Effector memory CD8-positive, alpha-beta T cell (primary cell): ENCODE measurements at regions not wholly inside any gene's neighbourhood (a gene's known extent, or its start where the extent isn't known, plus 50 kb on each side); places are given as distances from the start of the nearest gene placed in this dataset.
"Not testable (repeated sequence)": the region's sequence is repeated elsewhere in the genome, so short reads cannot be mapped to it uniquely, and the experiment has no call there.

Experiments used
- ATAC-seq: fragments of 150-1000 bp; cut with Tn5 transposase; replicated peaks from 2 replicates; pipeline ENCODE4 v1.10.0; 2021; ENCODE audit warnings: mild to moderate bottlenecking, moderate library complexity
- DNase-seq, 3 experiments: peaks; one replicate each; pipeline ENCODE4 v3.0.0; 2021
- H3K27ac Mint-ChIP-seq, 2 donors: one replicate each; pipeline ENCODE4 v1.8.0; 2022; ENCODE audit warnings: mild to moderate bottlenecking in 2 of 2, mixed read lengths in 2 of 2, moderate library complexity in 2 of 2
- H3K27me3 Mint-ChIP-seq, 2 donors: one replicate each; pipeline ENCODE4 v1.8.0; 2022; ENCODE audit warnings: mixed read lengths in 2 of 2
- H3K36me3 Mint-ChIP-seq: one replicate; pipeline ENCODE4 v1.8.0; 2022; ENCODE audit warnings: mild to moderate bottlenecking, moderate library complexity, mixed read lengths; ENCODE audit not compliant: insufficient read depth
- H3K4me1 Mint-ChIP-seq, 2 donors: one replicate each; pipeline ENCODE4 v1.8.0; 2022; ENCODE audit warnings: low read depth in 2 of 2, mixed read lengths in 2 of 2
- H3K4me3 Mint-ChIP-seq, 2 donors: one replicate each; pipeline ENCODE4 v1.8.0; 2022; ENCODE audit warnings: mild to moderate bottlenecking in 2 of 2, mixed read lengths in 2 of 2, moderate library complexity in 2 of 2
- H3K9me3 Mint-ChIP-seq, 2 donors: one replicate each; pipeline ENCODE4 v1.8.0; 2022; ENCODE audit warnings: mixed read lengths in 2 of 2

- ATAC-seq (no peak), DNase-seq (no peak)
- no peak overlapping the region for H3K4me3 Mint-ChIP-seq
- H3K9me3 Mint-ChIP-seq = no peaks in the 10 kb centered on the region
- peaks cover 0 to 7% of the 10 kb centered on the region in 2 donors for H3K27me3 Mint-ChIP-seq
- no peak overlapping the region for H3K27ac Mint-ChIP-seq
- no peaks in the 10 kb centered on the region for H3K36me3 Mint-ChIP-seq
- no peaks in the 10 kb centered on the region for H3K4me1 Mint-ChIP-seq
Observed at GRCh38 chr10:62939698-62940097, 123.5 kb upstream of the EGR2 start.

GRCh38 chr10:62938672-62939071 lies 122.5 kb upstream of the EGR2 start:
- Mint-ChIP-seq H3K4me1 (no peaks in the 10 kb centered on the region), H3K27ac (no peak overlapping the region), H3K4me3 (no peak overlapping the region), H3K9me3 (no peaks in the 10 kb centered on the region), H3K36me3 (no peaks in the 10 kb centered on the region), H3K27me3 (peaks cover 0 to 2% of the 10 kb centered on the region in 2 donors)
- ATAC-seq (no peak), DNase-seq (no peak)

GRCh38 chr10:62937674-62938073 lies 121.5 kb upstream of the EGR2 start:
- ATAC-seq (no peak), DNase-seq (no peak)
- Mint-ChIP-seq H3K4me3 (no peak overlapping the region), H3K36me3 (no peaks in the 10 kb centered on the region), H3K4me1 (no peaks in the 10 kb centered on the region), H3K27me3 (peaks cover 7 to 11% of the 10 kb centered on the region in 2 donors), H3K9me3 (no peaks in the 10 kb centered on the region), H3K27ac (no peak overlapping the region)

- Mint-ChIP-seq H3K27me3 (peaks cover 7 to 11% of the 10 kb centered on the region in 2 donors), H3K4me3 (no peak overlapping the region), H3K27ac (no peak overlapping the region), H3K9me3 (no peaks in the 10 kb centered on the region), H3K36me3 (no peaks in the 10 kb centered on the region), H3K4me1 (no peaks in the 10 kb centered on the region)
- DNase-seq (no peak), ATAC-seq (no peak)
Observed at GRCh38 chr10:62935022-62935421, 118.9 kb upstream of the EGR2 start.

- no peak for ATAC-seq
- no peak overlapping the region for H3K27ac Mint-ChIP-seq
- no peaks in the 10 kb centered on the region for H3K36me3 Mint-ChIP-seq
Observed at GRCh38 chr10:62934258-62934657, 118.1 kb upstream of the EGR2 start.

GRCh38 chr10:62928763-62929162 lies 112.6 kb upstream of the EGR2 start:
- not testable (repeated sequence) for H3K27me3 Mint-ChIP-seq, H3K36me3 Mint-ChIP-seq, H3K4me3 Mint-ChIP-seq, ATAC-seq, H3K9me3 Mint-ChIP-seq, H3K4me1 Mint-ChIP-seq, DNase-seq
- peak overlapping the region in 1 of 2 donors; percentile 67 for H3K27ac Mint-ChIP-seq

More at GRCh38 chr10:62934258-62934657, 118.1 kb upstream of the EGR2 start:
- no peaks in the 10 kb centered on the region for H3K4me1 Mint-ChIP-seq
- H3K27me3 Mint-ChIP-seq = peaks cover 7 to 11% of the 10 kb centered on the region in 2 donors
- H3K9me3 Mint-ChIP-seq = no peaks in the 10 kb centered on the region
- no peak for DNase-seq
- H3K4me3 Mint-ChIP-seq = no peak overlapping the region

GRCh38 chr10:62926407-62926806 lies 110.2 kb upstream of the EGR2 start:
- Mint-ChIP-seq H3K27ac (no peak overlapping the region), H3K9me3 (no peaks in the 10 kb centered on the region), H3K4me1 (no peaks in the 10 kb centered on the region), H3K4me3 (no peak overlapping the region), H3K27me3 (no peaks in the 10 kb centered on the region), H3K36me3 (no peaks in the 10 kb centered on the region)
- ATAC-seq = no peak
- no peak for DNase-seq

GRCh38 chr10:62924344-62924748 lies 108.2 kb upstream of the EGR2 start:
- H3K27ac Mint-ChIP-seq = no peak overlapping the region
- H3K4me3 Mint-ChIP-seq = no peak overlapping the region
- no peak for ATAC-seq
- no peak for DNase-seq
- H3K27me3 Mint-ChIP-seq = no peaks in the 10 kb centered on the region
- H3K36me3 Mint-ChIP-seq = no peaks in the 10 kb centered on the region
- H3K9me3 Mint-ChIP-seq = no peaks in the 10 kb centered on the region
- H3K4me1 Mint-ChIP-seq = no peaks in the 10 kb centered on the region

- Mint-ChIP-seq H3K9me3 (no peaks in the 10 kb centered on the region), H3K36me3 (no peaks in the 10 kb centered on the region), H3K4me1 (no peaks in the 10 kb centered on the region), H3K27me3 (no peaks in the 10 kb centered on the region), H3K4me3 (no peak overlapping the region), H3K27ac (no peak overlapping the region)
- DNase-seq (no peak), ATAC-seq (no peak)
Observed at GRCh38 chr10:62919776-62920175, 103.6 kb upstream of the EGR2 start.

GRCh38 chr10:62917475-62918238 lies 101.5 kb upstream of the EGR2 start:
- Mint-ChIP-seq H3K27ac (no peak overlapping the region), H3K27me3 (no peaks in the 10 kb centered on the region), H3K4me3 (no peak overlapping the region), H3K4me1 (no peaks in the 10 kb centered on the region), H3K36me3 (no peaks in the 10 kb centered on the region), H3K9me3 (no peaks in the 10 kb centered on the region)
- ATAC-seq (no peak), DNase-seq (no peak)

DNA sequence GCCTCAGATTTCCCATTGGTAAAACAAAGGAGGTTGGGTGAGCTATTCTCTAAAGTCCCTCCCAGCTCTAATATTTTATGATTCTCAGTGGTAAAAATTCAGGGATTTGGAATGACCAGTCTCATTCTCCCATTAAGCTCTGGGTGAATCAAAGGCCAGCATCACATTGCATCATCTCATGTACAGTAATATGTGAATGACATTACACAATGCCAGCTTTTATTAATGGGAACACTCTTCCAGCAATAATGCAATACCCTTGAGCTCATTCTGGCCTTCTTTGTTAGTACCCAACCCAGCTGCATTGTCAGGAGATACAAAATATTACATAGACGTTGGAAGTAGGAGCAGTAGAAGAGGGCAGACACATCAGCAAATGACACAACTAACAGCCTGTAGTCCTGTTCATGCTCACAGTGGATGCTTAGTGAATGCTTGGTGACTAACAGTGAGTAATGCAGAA lies 100.0 kb upstream of the EGR2 start:
- Mint-ChIP-seq H3K27me3 (no peaks in the 10 kb centered on the region), H3K9me3 (no peaks in the 10 kb centered on the region), H3K36me3 (no peaks in the 10 kb centered on the region), H3K4me3 (no peak overlapping the region), H3K4me1 (no peaks in the 10 kb centered on the region), H3K27ac (no peak overlapping the region)
- ATAC-seq = no peak
- no peak for DNase-seq

GRCh38 chr10:62915158-62915557 lies 99.0 kb upstream of the EGR2 start:
- Mint-ChIP-seq H3K9me3 (no peaks in the 10 kb centered on the region), H3K4me1 (no peaks in the 10 kb centered on the region), H3K36me3 (no peaks in the 10 kb centered on the region), H3K27me3 (no peaks in the 10 kb centered on the region), H3K4me3 (no peak overlapping the region), H3K27ac (no peak overlapping the region)
- no peak for ATAC-seq
- DNase-seq = no peak

GRCh38 chr10:62912086-62912485 lies 95.9 kb upstream of the EGR2 start:
- Mint-ChIP-seq H3K27ac (no peak overlapping the region), H3K4me1 (no peaks in the 10 kb centered on the region), H3K27me3 (no peaks in the 10 kb centered on the region), H3K9me3 (no peaks in the 10 kb centered on the region), H3K36me3 (no peaks in the 10 kb centered on the region), H3K4me3 (no peak overlapping the region)
- no peak for DNase-seq
- ATAC-seq = no peak

DNA sequence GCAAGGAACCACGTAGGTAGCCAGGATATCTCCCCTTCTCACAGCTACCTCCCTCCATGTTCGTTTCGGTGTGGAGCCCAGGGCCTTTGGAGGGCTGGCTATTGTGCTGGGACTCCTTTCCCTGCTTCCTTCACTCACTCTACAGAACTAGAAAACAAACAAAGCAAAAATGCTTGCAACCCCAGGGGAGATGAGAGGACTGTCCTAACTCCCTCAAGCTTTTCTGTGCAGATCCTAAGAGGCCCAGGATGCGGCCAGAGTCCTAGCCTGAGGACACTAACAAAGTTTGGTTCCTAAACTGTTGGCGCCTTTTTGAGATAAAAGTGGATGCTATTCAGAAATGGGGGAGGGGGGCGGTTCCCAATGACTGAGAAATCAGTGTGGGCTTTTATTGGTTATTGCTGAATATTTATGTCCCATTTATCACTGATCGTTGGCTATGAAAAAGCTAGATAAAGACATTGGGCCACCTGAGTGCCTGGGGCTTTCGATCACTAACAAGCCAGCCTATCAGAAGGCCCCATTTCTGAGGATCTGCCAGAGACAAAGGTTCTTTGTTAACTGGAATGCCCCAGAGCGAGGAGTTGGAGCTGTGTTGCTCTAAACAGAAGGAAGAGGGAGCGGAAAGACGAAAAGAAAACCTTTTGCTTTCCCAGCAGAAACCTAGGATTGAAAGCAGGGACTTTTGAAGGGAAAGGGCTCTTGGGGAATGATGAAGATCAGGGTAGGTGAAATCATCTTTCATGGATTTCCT lies 95.2 kb upstream of the EGR2 start:
- no peaks in the 10 kb centered on the region for H3K27me3 Mint-ChIP-seq
- H3K27ac Mint-ChIP-seq = no peak overlapping the region
- DNase-seq (no peak), ATAC-seq (no peak)
- no peaks in the 10 kb centered on the region for H3K4me1 Mint-ChIP-seq
- H3K36me3 Mint-ChIP-seq = no peaks in the 10 kb centered on the region
- no peaks in the 10 kb centered on the region for H3K9me3 Mint-ChIP-seq
- no peak overlapping the region for H3K4me3 Mint-ChIP-seq
